ENCODE measurements at regions not wholly inside any gene's neighbourhood (a gene's known extent, or its start where the extent isn't known, plus 50 kb on each side); places are given as distances from the start of the nearest gene placed in this dataset.
"Not testable (repeated sequence)": the region's sequence is repeated elsewhere in the genome, so short reads cannot be mapped to it uniquely, and the experiment has no call there.

GRCh38 chr7:15813448-15813847 lies 127.0 kb upstream of the MEOX2 start (continued):
- TF ChIP-seq ZNF462 (CRISPR knock-in tag; IDR thresholded peaks at IDR 0.05) (no peak), EZH2phosphoT487 (IDR thresholded peaks at IDR 0.05; ENCODE audit: unreplicated experiment) (no peak), NANOG (IDR thresholded peaks at IDR 0.05; ENCODE audit: borderline replicate concordance) (no peak), JUNB (IDR thresholded peaks at IDR 0.05; ENCODE audit: unreplicated experiment) (no peak), ZNF331 (CRISPR knock-in tag; IDR thresholded peaks at IDR 0.05; ENCODE audit: low read depth) (no peak)

- H3K4me2 ChIP-seq; H4K20me1 ChIP-seq (replicated peaks; ENCODE audit: insufficient read depth); H3K27ac Mint-ChIP-seq; H3K27me3 ChIP-seq (ENCODE audit: insufficient read depth); H3F3A ChIP-seq (replicated peaks; ENCODE audit: low read depth); H3K27ac ChIP-seq (ENCODE audit: low read depth); ATAC-seq; H3K4me1 ChIP-seq (ENCODE audit: insufficient read depth); H3K27me3 Mint-ChIP-seq (ENCODE audit: insufficient read depth, low read depth, poor library complexity); H3K4me3 ChIP-seq; H2AFZ ChIP-seq; H3K36me3 ChIP-seq (ENCODE audit: insufficient read depth); H3K79me2 ChIP-seq (replicated peaks; ENCODE audit: insufficient read depth); DNase-seq (ENCODE audit: low spot score); H3K4me1 Mint-ChIP-seq; H3K36me3 Mint-ChIP-seq (ENCODE audit: low read depth); H3K4me3 Mint-ChIP-seq: not testable (repeated sequence)
- peaks cover 11% of the 10 kb centered on the region for H3K9me3 Mint-ChIP-seq
- H3K9me2 ChIP-seq (ENCODE audit: insufficient read depth), result peaks cover 11% of the 10 kb centered on the region
Observed at GRCh38 chr7:15810383-15810782, 123.9 kb upstream of the MEOX2 start.

- H3K4me2 ChIP-seq; H3K36me3 Mint-ChIP-seq (ENCODE audit: low read depth): not testable (repeated sequence)
Observed at GRCh38 chr7:15809936-15810335, 123.5 kb upstream of the MEOX2 start.

More at GRCh38 chr7:15809936-15810335, 123.5 kb upstream of the MEOX2 start:
- not testable (repeated sequence) for H3K4me1 ChIP-seq (ENCODE audit: insufficient read depth); DNase-seq (ENCODE audit: low spot score); H3K27ac ChIP-seq (ENCODE audit: low read depth); ATAC-seq; H3K79me2 ChIP-seq (replicated peaks; ENCODE audit: insufficient read depth); H3K36me3 ChIP-seq (ENCODE audit: insufficient read depth); H3K4me3 ChIP-seq; H3K4me1 Mint-ChIP-seq; H3F3A ChIP-seq (replicated peaks; ENCODE audit: low read depth); H3K27me3 Mint-ChIP-seq (ENCODE audit: insufficient read depth, low read depth, poor library complexity); H2AFZ ChIP-seq; H3K27ac Mint-ChIP-seq; H4K20me1 ChIP-seq (replicated peaks; ENCODE audit: insufficient read depth); H3K27me3 ChIP-seq (ENCODE audit: insufficient read depth); H3K4me3 Mint-ChIP-seq
- H3K9me3 Mint-ChIP-seq, result peaks cover 11% of the 10 kb centered on the region
- peaks cover 11% of the 10 kb centered on the region for H3K9me2 ChIP-seq (ENCODE audit: insufficient read depth)

Data from GM23338 (cell line).